Uterus (tissue), 3 donors: ENCODE measurements at regions not wholly inside any gene's neighbourhood (a gene's known extent, or its start where the extent isn't known, plus 50 kb on each side); places are given as distances from the start of the nearest gene placed in this dataset.

Source experiments
- DNase-seq, 2 donors: peaks; one replicate each; pipeline ENCODE4 v3.0.0-alpha.2; 2019 to 2020
- H3K27ac ChIP-seq, 2 donors: fragments of 200-600 bp; sonication (generic); 1 replicate in 1 of 2; 2 replicates in 1 of 2; pipeline ENCODE4 v1.5.1; 2016 to 2018
- H3K27me3 ChIP-seq, 2 donors: fragments of 200-600 bp; sonication (generic); one replicate each; pipeline ENCODE4 v1.5.1; 2018 to 2019; ENCODE audit warnings: control low read depth in 1 of 2
- H3K36me3 ChIP-seq, 2 donors: fragments of 200-600 bp; sonication (generic); one replicate each; pipeline ENCODE4 v1.5.1; 2019; ENCODE audit warnings: control low read depth in 1 of 2
- H3K4me1 ChIP-seq, 2 donors: fragments of 200-600 bp; sonication (generic); one replicate each; pipeline ENCODE4 v1.5.1; 2018 to 2019; ENCODE audit warnings: control low read depth in 1 of 2
- H3K4me3 ChIP-seq, 2 donors: fragments of 200-600 bp; sonication (generic); 1 replicate in 1 of 2; 2 replicates in 1 of 2; pipeline ENCODE4 v1.5.1; 2018 to 2019; ENCODE audit warnings: mild to moderate bottlenecking in 1 of 2
- H3K9me3 ChIP-seq, 2 donors: fragments of 200-600 bp; sonication (generic); one replicate each; pipeline ENCODE4 v1.5.1; 2019; ENCODE audit warnings: control low read depth in 1 of 2
- CTCF ChIP-seq, 4 experiments: fragments of 200-600 bp in 2 of 4; fragments of 450-650 bp in 2 of 4; sonication (generic) in 2 of 4; IDR thresholded peaks; one replicate each; pipeline ENCODE4 v1.5.1; 2016 to 2019; ENCODE audit warnings: antibody characterized with exemption in 4 of 4, mild to moderate bottlenecking in 2 of 4, moderate library complexity in 1 of 4
- POLR2A ChIP-seq, 2 donors: fragments of 450-650 bp; IDR thresholded peaks; one replicate each; pipeline ENCODE4 v1.6.1; 2016; ENCODE audit warnings: antibody characterized with exemption in 2 of 2, mild to moderate bottlenecking in 1 of 2, moderate library complexity in 1 of 2
- intact Hi-C: fragments of 100-400 bp; cut with DNase I; formaldehyde crosslinking; loops from one replicate; pipeline ENCODE4 v1.15.1; 2023; ENCODE audit warnings: low total_unique reads
- donor health status: DM: yes; HTN: yes; CAD: no.

- intact Hi-C loops = no loop called here
- Histone ChIP-seq H3K27ac (no peak overlapping the region), H3K4me1 (no peaks in the 10 kb centered on the region), H3K4me3 (no peak overlapping the region), H3K9me3 (no peaks in the 10 kb centered on the region), H3K36me3 (no peaks in the 10 kb centered on the region), H3K27me3 (no peaks in the 10 kb centered on the region)
- DNase-seq = no peak
- no peak for TF ChIP-seq POLR2A (IDR thresholded peaks at IDR 0.05)
- TF ChIP-seq CTCF (IDR thresholded peaks at IDR 0.05) = no peak
These were observed 127.0 kb downstream of the ASMT start for GRCh38 chrX:1741816-1742394.

- intact Hi-C loops = no loop called here
- TF ChIP-seq POLR2A (IDR thresholded peaks at IDR 0.05) (no peak), CTCF (IDR thresholded peaks at IDR 0.05) (no peak)
- H3K27me3 ChIP-seq = no peaks in the 10 kb centered on the region
- no peak overlapping the region for H3K27ac ChIP-seq
- no peak overlapping the region for H3K4me3 ChIP-seq
- no peak for DNase-seq
- no peaks in the 10 kb centered on the region for H3K4me1 ChIP-seq
- H3K36me3 ChIP-seq = no peaks in the 10 kb centered on the region
- H3K9me3 ChIP-seq = no peaks in the 10 kb centered on the region
These were observed 128.2 kb downstream of the ASMT start for GRCh38 chrX:1743105-1743504.

GRCh38 chrX:1743663-1744062 is 128.8 kb downstream of the ASMT start:
- TF ChIP-seq CTCF (IDR thresholded peaks at IDR 0.05) (no peak), POLR2A (IDR thresholded peaks at IDR 0.05) (no peak)
- Histone ChIP-seq H3K27me3 (no peaks in the 10 kb centered on the region), H3K4me1 (no peaks in the 10 kb centered on the region), H3K27ac (no peak overlapping the region), H3K9me3 (no peaks in the 10 kb centered on the region), H3K4me3 (no peak overlapping the region), H3K36me3 (no peaks in the 10 kb centered on the region)
- intact Hi-C loops = no loop called here
- no peak for DNase-seq

- no peaks in the 10 kb centered on the region for H3K27me3 ChIP-seq
- no peak overlapping the region for H3K27ac ChIP-seq
- no peak for DNase-seq
- H3K4me1 ChIP-seq = no peaks in the 10 kb centered on the region
- intact Hi-C loops = no loop called here
- H3K9me3 ChIP-seq = no peaks in the 10 kb centered on the region
- TF ChIP-seq POLR2A (IDR thresholded peaks at IDR 0.05) (no peak), CTCF (IDR thresholded peaks at IDR 0.05) (no peak)
- no peaks in the 10 kb centered on the region for H3K36me3 ChIP-seq
- no peak overlapping the region for H3K4me3 ChIP-seq
These were observed 133.5 kb downstream of the ASMT start for GRCh38 chrX:1748408-1748807.

GRCh38 chrX:1749499-1749898 is 134.6 kb downstream of the ASMT start:
- no peak for TF ChIP-seq CTCF (IDR thresholded peaks at IDR 0.05)
- no peak for TF ChIP-seq POLR2A (IDR thresholded peaks at IDR 0.05)
- no peaks in the 10 kb centered on the region for H3K27me3 ChIP-seq
- DNase-seq = no peak
- H3K36me3 ChIP-seq = no peaks in the 10 kb centered on the region
- H3K4me3 ChIP-seq = no peak overlapping the region
- intact Hi-C loops = no loop called here
- H3K27ac ChIP-seq = no peak overlapping the region
- no peaks in the 10 kb centered on the region for H3K9me3 ChIP-seq
- H3K4me1 ChIP-seq = no peaks in the 10 kb centered on the region
